Stomach (tissue), 4 donors: ENCODE measurements at regions not wholly inside any gene's neighbourhood (a gene's known extent, or its start where the extent isn't known, plus 50 kb on each side); places are given as distances from the start of the nearest gene placed in this dataset.

Experiments
- CTCF ChIP-seq, 7 experiments: fragments of 450-650 bp in 4 of 7; fragments of 200-600 bp in 3 of 7; sonication (generic) in 3 of 7; IDR thresholded peaks; one replicate each; pipeline ENCODE4 v1.5.1; 2016 to 2019; ENCODE audit warnings: antibody characterized with exemption in 7 of 7, control low read depth in 2 of 7, mild to moderate bottlenecking in 1 of 7
- POLR2A ChIP-seq, 4 donors: fragments of 450-650 bp; IDR thresholded peaks; one replicate each; pipeline ENCODE4 v1.6.1; 2016; ENCODE audit warnings: antibody characterized with exemption in 4 of 4, control low read depth in 2 of 4, mild to moderate bottlenecking in 1 of 4, moderate library complexity in 1 of 4
- POLR2AphosphoS5 ChIP-seq, 3 donors: sonication (generic); formaldehyde crosslinking; IDR thresholded peaks; one replicate each; pipeline ENCODE4 v1.6.1; 2016; ENCODE audit warnings: antibody characterized with exemption in 3 of 3

GRCh38 chrX:47313056-47313455 is 57.3 kb upstream of the ZNF157 start:
- TF ChIP-seq POLR2A (IDR thresholded peaks at IDR 0.05) (no peak), POLR2AphosphoS5 (IDR thresholded peaks at IDR 0.05) (no peak), CTCF (IDR thresholded peaks at IDR 0.05) (no peak)
